SIG-M5 treated with dmso at 0.1 percent for 504 hours (cell line): ENCODE measurements at regions not wholly inside any gene's neighbourhood (a gene's known extent, or its start where the extent isn't known, plus 50 kb on each side); places are given as distances from the start of the nearest gene placed in this dataset.
A peak's percentile ranks its signal among the peaks of the same experiment; 100 is the strongest.

Experiments used
- DNase-seq: peaks from one replicate; lab custom pipeline; 2025; ENCODE audit not compliant: unreplicated experiment; lab: John Stamatoyannopoulos, UW

GRCh38 chr4:41454423-41454822, 83.5 kb upstream of the LIMCH1 start:
- no peak for DNase-seq

GRCh38 chr4:41455206-41455605, 82.8 kb upstream of the LIMCH1 start:
- no peak for DNase-seq

GRCh38 chr4:41456559-41457101, 81.3 kb upstream of the LIMCH1 start:
- no peak for DNase-seq

GRCh38 chr4:41458689-41459088, 79.3 kb upstream of the LIMCH1 start:
- DNase-seq, result no peak

- no peak for DNase-seq
Measured at GRCh38 chr4:41460641-41461040, 77.3 kb upstream of the LIMCH1 start.

- DNase-seq, result no peak
Measured at GRCh38 chr4:41461780-41462307, 76.1 kb upstream of the LIMCH1 start.

GRCh38 chr4:41465146-41465761, 72.7 kb upstream of the LIMCH1 start:
- DNase-seq, result no peak

GRCh38 chr4:41466249-41466648, 71.7 kb upstream of the LIMCH1 start:
- no peak for DNase-seq

GRCh38 chr4:41468122-41468521, 69.8 kb upstream of the LIMCH1 start:
- DNase-seq, result no peak

GRCh38 chr4:41471126-41472071, 66.6 kb upstream of the LIMCH1 start:
- DNase-seq, result no peak

GRCh38 chr4:41472081-41472480, 65.9 kb upstream of the LIMCH1 start:
- no peak for DNase-seq

- DNase-seq, result no peak
Measured at GRCh38 chr4:41473176-41473575, 64.8 kb upstream of the LIMCH1 start.

GRCh38 chr4:41475402-41475801, 62.6 kb upstream of the LIMCH1 start:
- DNase-seq, result peak; percentile 18

- no peak for DNase-seq
Measured at GRCh38 chr4:41476310-41476885, 61.6 kb upstream of the LIMCH1 start.

- DNase-seq, result no peak
Measured at GRCh38 chr4:41477181-41477905, 60.6 kb upstream of the LIMCH1 start.

GRCh38 chr4:41478518-41478917, 59.4 kb upstream of the LIMCH1 start:
- no peak for DNase-seq

- no peak for DNase-seq
Measured at GRCh38 chr4:41480896-41481311, 57.1 kb upstream of the LIMCH1 start.

- DNase-seq, result no peak
Measured at GRCh38 chr4:41483771-41484170, 54.2 kb upstream of the LIMCH1 start.

GRCh38 chr4:41485041-41485440, 52.9 kb upstream of the LIMCH1 start:
- no peak for DNase-seq

- no peak for DNase-seq
Measured at GRCh38 chr4:41487868-41488440, 50.0 kb upstream of the LIMCH1 start.
